Keratinocyte (primary cell): ENCODE measurements at regions not wholly inside any gene's neighbourhood (a gene's known extent, or its start where the extent isn't known, plus 50 kb on each side); places are given as distances from the start of the nearest gene placed in this dataset.

Source experiments
- CTCF ChIP-seq, 3 experiments: IDR thresholded peaks in 1 of 3; conservative IDR thresholded peaks in 1 of 3; optimal IDR thresholded peaks in 1 of 3; 2 replicates in 2 of 3; 3 replicates in 1 of 3; pipeline versions ENCODE3 to v1.5.1; 2011; ENCODE audit warnings: low read length in 3 of 3, mild to moderate bottlenecking in 3 of 3, moderate library complexity in 2 of 3, control low read depth in 1 of 3, inconsistent platforms in 1 of 3; ENCODE audit not compliant: insufficient read depth in 2 of 3; ENCODE audit errors: extremely low read depth in 1 of 3
- EZH2 ChIP-seq: IDR thresholded peaks from one replicate; pipeline ENCODE4 v1.6.1; 2012; ENCODE audit warnings: inconsistent platforms, mild to moderate bottlenecking, low read length, moderate library complexity

DNA sequence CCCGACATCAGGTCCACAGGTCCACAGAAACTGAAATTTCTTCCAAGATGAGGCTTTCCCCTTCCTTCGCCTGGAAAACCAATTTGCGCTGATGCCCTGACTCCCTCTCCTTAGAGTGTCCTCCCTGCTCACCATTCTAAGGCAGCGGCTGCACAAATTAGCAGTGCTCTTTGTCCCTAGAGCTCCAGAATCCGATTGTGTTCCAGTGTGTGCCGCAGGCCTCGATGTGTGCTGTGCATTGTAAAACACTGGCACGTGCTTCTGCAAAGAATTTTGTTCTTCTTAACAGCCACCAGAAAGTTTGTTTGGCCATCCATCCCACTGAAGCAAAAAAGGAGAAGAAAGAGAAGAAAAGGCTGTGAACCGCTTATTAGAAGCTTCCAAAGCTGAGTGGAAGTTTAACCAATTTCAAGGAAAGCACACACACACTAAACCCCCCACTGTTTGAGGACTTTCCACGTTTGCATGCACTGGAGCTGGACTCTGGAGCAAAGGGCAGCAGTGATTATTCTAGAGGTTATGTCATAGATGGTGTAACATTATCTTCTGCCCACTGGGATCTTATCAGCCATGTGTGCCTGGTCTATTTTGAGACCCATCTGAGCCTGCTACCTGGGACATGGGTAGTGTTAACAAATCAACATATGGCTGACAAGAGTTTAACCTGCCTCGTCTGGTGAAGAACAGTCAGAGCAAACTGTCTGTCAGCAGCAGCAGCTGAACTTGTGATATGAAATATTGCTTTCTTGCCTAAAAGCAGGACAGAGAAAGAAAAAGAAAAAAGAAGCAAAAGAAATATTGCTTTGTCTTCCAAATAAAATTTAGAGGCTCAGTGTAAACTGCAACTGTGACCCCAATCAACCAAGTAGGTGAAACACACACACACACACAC lies 64.9 kb upstream of the RREB1 start:
- no peak for TF ChIP-seq CTCF (optimal IDR thresholded peaks at IDR 0.05 in 1 of 3, IDR thresholded peaks at IDR 0.05 in 1 of 3, conservative IDR thresholded peaks at IDR 0.05 in 1 of 3; ENCODE audit: extremely low read depth in 1 of 3, insufficient read depth in 2 of 3, low read length in 3 of 3)
- TF ChIP-seq EZH2 = no peak
